NOMO-1 (cell line): ENCODE measurements at regions not wholly inside any gene's neighbourhood (a gene's known extent, or its start where the extent isn't known, plus 50 kb on each side); places are given as distances from the start of the nearest gene placed in this dataset.

Source experiments
- DNase-seq, 2 experiments: peaks; one replicate each; lab custom pipeline; 2025; ENCODE audit not compliant: unreplicated experiment in 2 of 2; lab: John Stamatoyannopoulos, UW

GRCh38 chr18:44259610-44260009, 421.1 kb upstream of the SETBP1 start:
- no peak for DNase-seq

DNA sequence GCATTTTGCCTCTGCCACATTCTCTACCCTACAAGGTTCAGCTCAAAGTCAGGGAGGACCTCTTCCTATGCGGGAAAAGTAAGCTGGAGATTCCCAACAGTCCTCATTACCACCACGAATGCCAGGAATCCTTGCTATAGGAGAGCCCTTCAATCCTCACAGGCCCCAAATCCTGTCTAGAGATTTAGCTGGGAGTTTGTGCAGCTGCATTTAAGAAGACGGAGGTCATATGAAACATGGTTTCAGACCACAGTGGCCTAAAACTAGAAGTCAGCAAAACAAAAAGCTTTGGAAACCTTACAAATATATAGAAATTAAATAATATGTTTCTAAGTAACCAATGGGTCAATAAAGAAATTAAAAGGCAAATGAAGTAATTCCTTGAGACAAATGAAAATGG, 415.3 kb upstream of the SETBP1 start:
- DNase-seq = no peak

- DNase-seq = no peak
Observed at GRCh38 chr18:44273298-44273697, 407.4 kb upstream of the SETBP1 start.

DNA sequence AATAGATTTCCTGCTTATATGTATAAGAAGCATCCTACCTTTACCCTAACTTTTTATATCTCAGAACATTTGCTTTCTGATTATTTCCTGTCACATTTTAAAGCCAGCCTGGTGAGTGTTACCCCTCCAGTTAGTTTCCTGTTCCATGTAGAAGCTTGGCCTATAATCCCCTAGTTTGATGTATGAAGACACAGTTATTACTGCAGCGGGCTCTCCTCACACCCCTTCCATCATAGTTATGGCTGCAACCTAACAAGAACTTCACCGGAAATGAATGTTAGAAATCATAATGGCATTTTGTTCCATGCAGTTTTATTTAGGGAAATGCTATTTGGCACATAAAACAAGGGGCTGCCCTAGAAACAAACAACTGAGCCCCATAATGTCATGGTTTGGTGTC, 400.2 kb upstream of the SETBP1 start:
- no peak for DNase-seq

- no peak for DNase-seq
Observed at GRCh38 chr18:44286049-44286448, 394.6 kb upstream of the SETBP1 start.

- DNase-seq = no peak
Observed at GRCh38 chr18:44290366-44290977, 390.2 kb upstream of the SETBP1 start.

DNA sequence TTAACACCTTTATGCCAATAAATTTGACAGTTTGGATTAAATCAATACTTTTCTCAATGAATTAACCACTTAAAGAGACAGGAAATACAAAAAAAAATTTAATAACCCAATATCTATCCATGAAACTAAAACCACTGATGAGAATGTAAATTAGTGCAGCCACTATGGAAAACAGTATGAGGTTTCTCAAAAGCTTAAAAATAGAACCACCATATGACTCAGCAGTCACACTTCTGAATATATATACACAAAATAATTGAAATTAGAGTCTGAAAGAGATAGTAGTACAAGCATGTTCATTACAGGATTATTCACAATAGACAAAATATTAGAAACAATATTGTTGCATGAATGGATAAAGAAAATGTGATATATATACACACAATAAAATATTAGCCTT, 382.1 kb upstream of the SETBP1 start:
- DNase-seq = no peak

GRCh38 chr18:44309185-44309584, 371.5 kb upstream of the SETBP1 start:
- DNase-seq = no peak

GRCh38 chr18:44320619-44321460, 359.8 kb upstream of the SETBP1 start:
- DNase-seq = no peak

DNA sequence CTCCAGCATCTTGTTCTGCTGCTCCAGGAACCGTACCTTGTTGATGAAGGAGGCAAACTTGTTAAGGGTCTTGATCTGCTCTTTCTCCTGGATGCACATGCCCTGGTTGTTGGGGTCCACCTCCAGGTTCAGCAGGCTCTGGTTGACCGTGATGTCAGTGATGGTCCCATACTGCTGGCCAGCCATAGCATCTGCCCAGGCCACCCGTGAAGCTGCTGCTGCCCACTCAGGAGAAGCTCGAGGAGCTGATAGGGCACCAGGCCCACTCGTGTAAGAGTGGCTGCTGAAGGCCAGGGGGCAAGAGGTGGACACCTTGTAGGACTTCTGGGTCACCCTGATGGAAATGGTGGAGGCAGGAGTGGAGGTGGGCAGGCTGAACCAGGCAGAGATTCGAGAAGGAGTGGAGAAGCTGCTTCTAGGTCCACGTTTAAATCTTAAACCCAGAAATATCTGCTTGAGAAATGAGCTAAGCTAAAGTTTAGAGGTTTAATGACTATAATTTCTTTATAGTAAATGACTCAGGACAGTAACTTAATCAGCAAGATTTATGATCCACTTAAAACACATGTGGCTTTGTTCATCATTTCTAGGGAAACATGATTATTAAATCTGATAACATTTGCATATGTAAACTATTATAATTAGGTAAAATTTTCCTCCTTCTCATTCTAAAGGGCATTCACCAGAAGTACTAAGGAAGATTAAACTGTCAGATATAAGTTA, 358.7 kb upstream of the SETBP1 start:
- no peak for DNase-seq

- DNase-seq = no peak
Observed at GRCh38 chr18:44323125-44323524, 357.6 kb upstream of the SETBP1 start.

DNA sequence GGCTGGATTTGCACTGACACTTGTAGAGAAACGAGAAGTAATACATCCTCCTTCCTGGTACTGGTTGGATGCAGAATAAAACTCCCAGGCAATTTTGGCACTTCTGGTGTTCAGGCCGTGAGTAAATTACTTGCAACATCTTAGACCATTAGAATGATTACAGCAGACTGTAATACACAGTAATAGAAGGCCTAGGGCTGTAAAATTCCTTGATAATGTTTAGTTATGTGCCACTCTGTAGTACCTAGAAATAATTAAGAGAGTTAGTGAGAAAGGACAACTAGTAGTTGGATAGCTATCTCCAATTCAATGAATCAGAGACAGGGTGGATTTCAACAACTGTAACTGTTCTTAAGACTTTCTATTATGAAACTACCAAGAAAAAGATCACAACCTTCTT, 356.3 kb upstream of the SETBP1 start:
- DNase-seq = no peak

DNA sequence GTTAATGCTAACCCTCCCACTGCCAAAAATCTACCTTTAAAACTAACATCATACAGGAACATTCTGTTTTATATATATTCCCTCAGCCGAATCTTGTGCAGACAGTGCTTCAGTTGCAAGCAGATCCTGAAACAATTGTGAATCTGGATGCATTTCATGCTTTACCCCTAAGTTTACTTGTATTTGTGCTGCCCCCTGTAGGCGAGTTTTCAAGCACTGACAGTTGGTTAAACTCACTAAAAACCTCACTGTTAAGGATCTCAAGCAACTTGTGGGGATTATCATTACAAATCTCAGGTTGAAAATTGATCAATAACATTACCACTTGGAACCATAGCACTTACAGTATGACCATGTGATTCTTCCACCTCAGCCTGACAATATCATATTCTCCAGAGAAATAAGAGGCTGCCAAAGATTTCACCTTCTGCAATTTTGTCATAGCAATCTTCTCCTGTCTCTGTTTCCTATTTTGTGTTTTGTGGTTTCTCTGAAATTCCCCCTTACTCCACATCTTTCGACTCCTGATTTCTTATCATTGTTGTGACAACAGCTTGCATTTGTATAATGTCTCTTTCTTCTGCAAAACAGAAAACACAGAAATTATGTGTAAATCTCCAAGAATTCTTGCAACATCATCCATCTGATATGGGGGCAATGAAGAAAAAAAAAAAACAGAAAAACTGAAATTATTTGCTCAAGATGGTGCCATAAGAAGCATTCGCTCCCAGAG, 354.6 kb upstream of the SETBP1 start:
- peak in 1 of 2 experiments; percentile 1 for DNase-seq

DNA sequence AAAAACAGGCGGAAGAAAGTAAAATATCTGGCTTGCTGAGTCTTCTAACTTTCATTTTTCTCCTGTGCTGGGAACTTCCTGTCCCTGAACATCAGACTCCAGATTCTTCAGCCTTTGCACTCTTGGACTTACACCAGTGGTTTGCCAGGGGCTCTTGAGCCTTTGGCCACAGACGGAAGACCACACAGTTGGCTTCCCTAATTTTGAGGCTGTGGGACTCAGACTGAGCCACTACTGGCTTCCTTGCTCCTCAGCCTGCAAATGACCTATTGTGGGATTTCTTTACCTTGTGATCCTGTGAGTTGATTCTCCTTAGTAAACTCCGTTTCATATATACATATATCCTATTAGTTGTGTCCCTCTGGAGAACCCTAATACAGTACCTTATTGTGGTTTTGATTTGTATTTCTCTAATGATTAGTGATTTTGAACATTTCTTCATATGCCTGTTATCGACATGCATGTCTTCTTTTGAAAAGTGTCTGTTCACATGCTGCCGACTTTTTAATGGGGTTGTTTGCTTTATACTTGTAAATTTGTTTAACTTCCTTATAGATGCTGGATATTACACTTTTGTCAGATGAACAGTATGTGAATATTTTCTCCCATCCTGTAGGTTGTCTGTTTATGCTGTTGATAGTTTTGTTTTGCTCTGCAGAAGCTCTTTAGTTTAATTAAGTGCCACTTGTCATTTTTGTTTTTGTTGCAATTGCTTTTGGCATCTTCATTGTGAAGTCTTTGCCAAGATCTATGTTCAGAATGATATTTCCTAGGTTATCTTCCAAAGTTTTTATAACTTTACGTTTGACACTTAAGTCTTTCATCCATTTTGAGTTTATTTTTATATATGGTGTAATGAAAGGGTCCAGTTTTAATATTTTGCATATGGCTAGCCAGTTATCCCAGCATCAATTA, 348.8 kb upstream of the SETBP1 start:
- DNase-seq = no peak

GRCh38 chr18:44341759-44342158, 338.9 kb upstream of the SETBP1 start:
- no peak for DNase-seq

DNA sequence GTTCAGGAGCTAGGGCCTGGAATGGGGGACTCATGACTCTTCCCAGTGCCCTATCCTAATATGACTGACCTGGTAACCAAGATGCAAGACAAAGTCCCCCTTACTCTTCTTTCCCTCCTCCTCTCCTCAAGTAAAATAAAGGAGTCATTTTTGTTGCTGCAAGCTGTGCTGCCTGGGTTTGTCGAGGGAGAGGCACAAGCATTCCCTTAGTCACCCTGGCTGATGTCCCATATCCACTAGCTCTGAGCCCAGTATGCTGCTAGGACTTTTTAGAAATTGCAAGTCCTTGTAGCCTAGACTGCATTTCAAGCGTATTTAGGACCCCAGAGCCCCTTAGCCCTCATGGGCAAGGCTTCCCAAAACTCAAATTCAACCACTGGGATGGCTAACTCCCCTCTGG, 338.5 kb upstream of the SETBP1 start:
- no peak for DNase-seq

GRCh38 chr18:44342946-44343345, 337.7 kb upstream of the SETBP1 start:
- DNase-seq = no peak

DNA sequence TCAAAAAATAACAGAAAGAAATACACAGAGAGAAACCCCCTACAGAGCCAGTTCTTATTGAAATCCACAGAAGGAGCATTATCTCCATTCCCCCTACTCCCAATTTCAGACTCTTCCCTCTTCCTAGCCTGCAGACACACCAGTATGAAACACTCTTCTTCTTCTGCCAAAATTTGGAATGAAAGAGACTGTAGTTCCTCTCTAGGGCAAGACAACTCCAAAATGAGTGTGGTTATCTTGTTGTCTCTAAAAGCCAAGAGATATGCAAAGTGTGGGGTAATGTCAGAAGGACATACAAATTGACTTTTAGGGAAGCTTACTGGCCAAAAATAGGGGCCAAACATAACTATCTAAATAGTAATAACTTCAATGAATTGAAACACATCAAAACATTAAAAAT, 337.1 kb upstream of the SETBP1 start:
- no peak for DNase-seq

DNA sequence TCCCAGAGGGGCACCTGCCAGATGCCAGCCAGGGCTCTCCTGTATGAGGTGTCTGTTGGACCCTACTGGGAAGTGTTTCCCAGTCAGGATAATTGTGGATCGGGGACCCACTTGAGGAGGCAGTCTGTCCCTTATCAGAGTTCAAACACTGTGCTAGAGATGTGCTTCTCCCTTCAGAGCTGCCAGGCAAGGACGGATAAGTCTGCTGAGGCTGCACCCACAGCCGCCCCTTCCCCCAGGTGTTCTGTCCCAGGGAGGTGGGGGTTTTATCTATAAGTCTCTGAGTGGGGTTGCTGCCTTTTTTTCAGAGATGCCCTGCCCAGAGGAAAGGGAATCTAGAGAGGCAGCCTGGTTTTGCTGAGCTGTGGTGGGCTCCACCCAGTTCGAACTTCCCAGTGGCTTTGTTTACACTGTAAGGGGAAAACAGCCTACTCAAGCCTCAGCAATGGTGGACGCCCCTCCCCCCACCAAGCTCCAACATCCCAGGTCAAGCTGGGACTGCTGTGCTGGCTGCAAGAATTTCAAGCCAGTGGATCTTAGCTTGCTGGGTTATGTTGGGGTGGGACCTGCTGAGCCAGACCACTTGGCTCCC, 324.0 kb upstream of the SETBP1 start:
- no peak for DNase-seq

- DNase-seq = no peak
Observed at GRCh38 chr18:44358402-44358801, 322.3 kb upstream of the SETBP1 start.
